ENCODE measurements at regions not wholly inside any gene's neighbourhood (a gene's known extent, or its start where the extent isn't known, plus 50 kb on each side); places are given as distances from the start of the nearest gene placed in this dataset.

DNA sequence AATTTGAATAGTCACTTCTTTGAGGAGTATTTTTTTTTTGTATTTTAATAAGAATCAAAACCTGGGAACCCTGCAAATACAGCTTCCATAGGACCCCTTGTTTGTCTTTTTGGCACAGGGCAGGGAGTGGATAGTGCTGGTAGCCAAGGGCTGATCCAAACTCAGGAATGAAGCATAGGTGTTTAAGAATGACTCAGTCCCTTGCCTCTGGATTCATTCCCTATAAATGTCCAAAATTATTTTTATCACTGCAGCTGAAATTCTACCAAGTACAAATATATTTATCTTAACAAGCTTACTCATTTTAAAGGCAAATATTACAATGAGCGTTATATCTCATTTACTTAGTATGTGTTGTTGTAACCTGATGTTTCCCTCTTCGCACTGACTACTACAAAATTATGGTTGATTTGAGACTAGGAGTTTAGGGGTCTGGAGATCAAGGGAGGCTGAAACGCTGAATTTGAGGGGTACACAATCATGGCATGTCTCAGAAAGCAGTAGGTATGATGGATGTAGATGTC is 278.6 kb upstream of the LYPLAL1 start:
- H3K9me3 Mint-ChIP-seq: no peaks in the 10 kb centered on the region
- TF ChIP-seq, protein P1, sequence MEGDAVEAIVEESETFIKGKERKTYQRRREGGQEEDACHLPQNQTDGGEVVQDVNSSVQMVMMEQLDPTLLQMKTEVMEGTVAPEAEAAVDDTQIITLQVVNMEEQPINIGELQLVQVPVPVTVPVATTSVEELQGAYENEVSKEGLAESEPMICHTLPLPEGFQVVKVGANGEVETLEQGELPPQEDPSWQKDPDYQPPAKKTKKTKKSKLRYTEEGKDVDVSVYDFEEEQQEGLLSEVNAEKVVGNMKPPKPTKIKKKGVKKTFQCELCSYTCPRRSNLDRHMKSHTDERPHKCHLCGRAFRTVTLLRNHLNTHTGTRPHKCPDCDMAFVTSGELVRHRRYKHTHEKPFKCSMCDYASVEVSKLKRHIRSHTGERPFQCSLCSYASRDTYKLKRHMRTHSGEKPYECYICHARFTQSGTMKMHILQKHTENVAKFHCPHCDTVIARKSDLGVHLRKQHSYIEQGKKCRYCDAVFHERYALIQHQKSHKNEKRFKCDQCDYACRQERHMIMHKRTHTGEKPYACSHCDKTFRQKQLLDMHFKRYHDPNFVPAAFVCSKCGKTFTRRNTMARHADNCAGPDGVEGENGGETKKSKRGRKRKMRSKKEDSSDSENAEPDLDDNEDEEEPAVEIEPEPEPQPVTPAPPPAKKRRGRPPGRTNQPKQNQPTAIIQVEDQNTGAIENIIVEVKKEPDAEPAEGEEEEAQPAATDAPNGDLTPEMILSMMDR (IDR thresholded peaks at IDR 0.05): no peak
- H3K27ac Mint-ChIP-seq: no peak overlapping the region
- no peak for DNase-seq
- H3K4me3 Mint-ChIP-seq: no peak overlapping the region
- peaks cover 8% of the 10 kb centered on the region for H3K27me3 Mint-ChIP-seq (ENCODE audit: low read depth, poor library complexity)
- no peaks in the 10 kb centered on the region for H3K36me3 Mint-ChIP-seq (ENCODE audit: low read depth)
- H3K4me1 Mint-ChIP-seq: peaks cover 4% of the 10 kb centered on the region

DNA sequence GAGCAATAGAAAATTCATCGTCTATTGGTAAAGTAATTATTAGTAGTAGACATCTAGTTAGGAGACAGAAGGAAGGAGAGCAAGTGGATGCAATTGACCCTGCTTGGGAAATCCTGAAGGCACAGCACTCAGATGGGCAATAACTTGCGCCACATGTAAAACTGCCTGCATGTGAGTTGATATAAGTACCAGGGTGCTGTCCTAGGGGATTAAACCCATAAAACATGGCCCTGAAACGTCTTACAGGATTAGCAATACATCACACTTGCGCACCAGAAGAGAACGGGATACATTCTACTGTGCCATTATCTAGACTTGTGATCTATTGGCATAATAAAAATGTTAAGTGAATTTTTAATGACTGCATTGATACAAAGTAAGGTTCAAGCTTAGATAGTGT is 277.5 kb upstream of the LYPLAL1 start:
- H3K9me3 Mint-ChIP-seq: no peaks in the 10 kb centered on the region
- H3K27ac Mint-ChIP-seq: no peak overlapping the region
- no peaks in the 10 kb centered on the region for H3K36me3 Mint-ChIP-seq (ENCODE audit: low read depth)
- H3K27me3 Mint-ChIP-seq (ENCODE audit: low read depth, poor library complexity): peaks cover 8% of the 10 kb centered on the region
- TF ChIP-seq, protein P1 (IDR thresholded peaks at IDR 0.05): no peak
- H3K4me1 Mint-ChIP-seq: peaks cover 4% of the 10 kb centered on the region
- H3K4me3 Mint-ChIP-seq: no peak overlapping the region
- DNase-seq: no peak

DNA sequence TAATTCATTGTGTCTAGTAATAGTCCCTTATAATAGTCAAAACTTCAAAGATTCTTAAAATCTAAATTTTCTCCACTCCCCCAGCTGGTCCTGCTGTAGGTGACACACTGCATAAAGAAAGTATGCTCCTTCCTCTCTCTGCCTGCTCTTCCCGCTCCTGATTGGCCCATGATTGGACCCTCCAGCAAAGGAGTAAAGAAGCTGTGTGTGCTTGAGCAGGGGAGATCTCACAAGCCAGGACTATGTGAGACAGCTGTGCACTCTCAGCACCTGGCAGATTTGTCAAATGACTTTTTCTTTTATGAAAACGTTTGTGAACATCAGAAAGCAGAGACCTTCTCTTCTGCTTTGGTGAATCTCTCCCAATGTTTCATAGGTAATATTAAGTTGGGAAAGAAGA is 274.8 kb upstream of the LYPLAL1 start:
- H3K4me1 Mint-ChIP-seq: peaks cover 4% of the 10 kb centered on the region
- H3K36me3 Mint-ChIP-seq (ENCODE audit: low read depth): no peaks in the 10 kb centered on the region
- no peak for DNase-seq
- peaks cover 8% of the 10 kb centered on the region for H3K27me3 Mint-ChIP-seq (ENCODE audit: low read depth, poor library complexity)
- H3K9me3 Mint-ChIP-seq: no peaks in the 10 kb centered on the region
- TF ChIP-seq, protein P1 (IDR thresholded peaks at IDR 0.05): no peak
- H3K4me3 Mint-ChIP-seq: no peak overlapping the region
- H3K27ac Mint-ChIP-seq: no peak overlapping the region

DNA sequence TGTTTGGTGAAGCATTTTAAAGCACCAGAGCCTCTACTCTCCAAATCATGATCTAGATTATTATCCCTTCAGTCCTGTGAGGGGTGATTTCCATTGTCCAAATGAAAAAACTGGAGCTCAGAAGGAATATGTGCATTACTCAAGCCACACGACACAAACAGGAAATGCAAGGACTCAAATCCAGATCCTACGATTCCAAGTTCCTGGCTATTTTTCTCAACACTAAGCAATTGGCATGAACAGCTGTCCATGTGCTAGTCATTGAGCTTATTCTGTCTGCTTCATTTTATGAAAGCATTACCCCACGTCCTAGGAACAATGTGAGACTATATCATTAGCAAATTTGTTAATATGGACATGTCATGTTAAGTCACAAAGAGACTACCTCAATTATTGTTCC is 273.1 kb upstream of the LYPLAL1 start:
- Mint-ChIP-seq H3K4me3 (no peak overlapping the region), H3K36me3 (ENCODE audit: low read depth) (no peaks in the 10 kb centered on the region), H3K4me1 (peaks cover 4% of the 10 kb centered on the region), H3K9me3 (no peaks in the 10 kb centered on the region), H3K27me3 (ENCODE audit: low read depth, poor library complexity) (peaks cover 5% of the 10 kb centered on the region), H3K27ac (no peak overlapping the region)
- DNase-seq: no peak
- TF ChIP-seq, protein P1 (IDR thresholded peaks at IDR 0.05): no peak

DNA sequence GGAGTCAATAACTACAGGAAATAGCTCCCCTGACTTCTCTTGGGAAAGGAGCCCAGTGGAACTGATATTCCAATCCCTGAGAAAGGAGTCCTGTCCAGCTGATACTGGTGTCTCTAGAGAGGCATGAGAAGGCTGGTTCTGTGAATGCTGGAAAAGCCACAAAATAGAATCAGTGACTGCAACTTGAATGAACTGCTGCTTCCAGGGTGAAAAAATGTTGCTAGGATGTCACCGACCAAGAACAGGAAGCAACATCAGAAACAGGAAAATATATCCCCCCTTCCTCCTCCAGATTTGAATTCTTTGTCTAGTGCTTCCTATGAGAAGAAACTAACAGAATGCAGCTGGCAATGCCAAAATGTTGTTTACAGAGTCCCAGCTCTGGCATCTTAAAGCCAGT is 269.3 kb upstream of the LYPLAL1 start:
- Mint-ChIP-seq H3K9me3 (no peaks in the 10 kb centered on the region), H3K36me3 (ENCODE audit: low read depth) (no peaks in the 10 kb centered on the region), H3K4me3 (no peak overlapping the region), H3K4me1 (no peaks in the 10 kb centered on the region), H3K27ac (no peak overlapping the region), H3K27me3 (ENCODE audit: low read depth, poor library complexity) (peaks cover 9% of the 10 kb centered on the region)
- DNase-seq: no peak
- TF ChIP-seq, protein P1 (IDR thresholded peaks at IDR 0.05): no peak

DNA sequence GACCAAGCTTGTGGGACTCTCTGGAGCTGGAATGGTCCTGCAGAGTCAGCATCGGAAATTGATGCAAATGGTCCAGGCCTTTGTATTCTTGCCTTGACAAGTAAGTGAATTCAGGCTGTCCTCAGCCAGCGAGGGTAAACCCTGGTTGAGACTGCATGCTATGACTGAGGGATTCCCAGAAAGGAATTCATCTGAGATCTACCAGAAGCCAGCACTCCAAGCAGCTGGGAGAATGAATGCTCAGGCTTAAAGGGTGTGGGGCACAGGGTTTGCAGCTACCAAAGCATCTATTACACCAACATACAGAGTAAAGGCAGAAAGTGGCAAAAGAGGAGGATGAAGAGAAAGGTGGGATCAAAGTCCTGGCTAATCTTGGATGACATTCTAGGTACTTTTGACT is 257.0 kb upstream of the LYPLAL1 start:
- TF ChIP-seq, protein P1 (IDR thresholded peaks at IDR 0.05): no peak
- H3K4me1 Mint-ChIP-seq: no peaks in the 10 kb centered on the region
- H3K36me3 Mint-ChIP-seq (ENCODE audit: low read depth): no peaks in the 10 kb centered on the region
- H3K4me3 Mint-ChIP-seq: no peak overlapping the region
- H3K27me3 Mint-ChIP-seq (ENCODE audit: low read depth, poor library complexity): peaks cover 4% of the 10 kb centered on the region
- no peak for DNase-seq
- H3K27ac Mint-ChIP-seq: no peak overlapping the region
- no peaks in the 10 kb centered on the region for H3K9me3 Mint-ChIP-seq
